ENCODE measurements at regions not wholly inside any gene's neighbourhood (a gene's known extent, or its start where the extent isn't known, plus 50 kb on each side); places are given as distances from the start of the nearest gene placed in this dataset.

DNA sequence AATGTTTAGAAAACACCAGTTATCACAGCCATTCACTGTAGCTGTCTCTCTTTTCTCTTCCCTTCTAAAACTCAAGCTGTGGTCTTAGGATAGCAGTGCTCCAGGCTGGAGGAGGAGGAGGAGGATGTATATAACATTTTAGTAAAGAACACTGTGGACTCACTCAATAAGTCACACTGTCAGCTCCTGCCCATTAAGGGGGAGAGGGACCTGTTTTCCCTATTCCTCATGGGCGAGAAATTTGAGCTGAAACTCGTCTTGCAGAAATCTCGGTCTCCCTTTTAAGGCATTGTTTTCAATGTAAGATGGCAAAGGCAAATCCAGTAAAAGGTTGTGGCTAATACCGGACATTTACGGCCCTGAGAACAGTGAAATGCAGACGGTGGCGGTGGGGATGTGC lies 114.8 kb upstream of the ZNF236 start:
- TF ChIP-seq, protein P1, sequence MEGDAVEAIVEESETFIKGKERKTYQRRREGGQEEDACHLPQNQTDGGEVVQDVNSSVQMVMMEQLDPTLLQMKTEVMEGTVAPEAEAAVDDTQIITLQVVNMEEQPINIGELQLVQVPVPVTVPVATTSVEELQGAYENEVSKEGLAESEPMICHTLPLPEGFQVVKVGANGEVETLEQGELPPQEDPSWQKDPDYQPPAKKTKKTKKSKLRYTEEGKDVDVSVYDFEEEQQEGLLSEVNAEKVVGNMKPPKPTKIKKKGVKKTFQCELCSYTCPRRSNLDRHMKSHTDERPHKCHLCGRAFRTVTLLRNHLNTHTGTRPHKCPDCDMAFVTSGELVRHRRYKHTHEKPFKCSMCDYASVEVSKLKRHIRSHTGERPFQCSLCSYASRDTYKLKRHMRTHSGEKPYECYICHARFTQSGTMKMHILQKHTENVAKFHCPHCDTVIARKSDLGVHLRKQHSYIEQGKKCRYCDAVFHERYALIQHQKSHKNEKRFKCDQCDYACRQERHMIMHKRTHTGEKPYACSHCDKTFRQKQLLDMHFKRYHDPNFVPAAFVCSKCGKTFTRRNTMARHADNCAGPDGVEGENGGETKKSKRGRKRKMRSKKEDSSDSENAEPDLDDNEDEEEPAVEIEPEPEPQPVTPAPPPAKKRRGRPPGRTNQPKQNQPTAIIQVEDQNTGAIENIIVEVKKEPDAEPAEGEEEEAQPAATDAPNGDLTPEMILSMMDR (conservative IDR thresholded peaks at IDR 0.05; ENCODE audit: low read length), result no peak
- no peak for TF ChIP-seq EZH2phosphoT487 (IDR thresholded peaks at IDR 0.05; ENCODE audit: borderline replicate concordance, low read depth, low read length)

Data from OCI-LY7 (cell line).